Right lobe of liver (tissue), 6 donors: ENCODE measurements at regions not wholly inside any gene's neighbourhood (a gene's known extent, or its start where the extent isn't known, plus 50 kb on each side); places are given as distances from the start of the nearest gene placed in this dataset.

Source experiments
- ATAC-seq, 4 donors: fragments of 200-7000 bp; cut with Tn5 transposase; one replicate each; pipeline ENCODE4 v1.9.1; 2020; ENCODE audit warnings: mild to moderate bottlenecking in 4 of 4, moderate library complexity in 4 of 4
- DNase-seq, 3 donors: peaks; one replicate each; pipeline ENCODE4 v3.0.0-alpha.2; 2020
- H3K27ac ChIP-seq, 3 donors: fragments of 200-600 bp; one replicate each; pipeline ENCODE4 v1.8.0; 2022
- H3K27me3 ChIP-seq, 2 donors: fragments of 200-600 bp; one replicate each; pipeline ENCODE4 v1.8.0; 2022
- H3K36me3 ChIP-seq, 4 donors: fragments of 200-600 bp; sonication (generic) in 1 of 4; one replicate each; pipeline versions ENCODE4 v1.5.1 to v1.8.0; 2017 to 2022; ENCODE audit warnings: control low read depth in 1 of 4
- H3K4me1 ChIP-seq, 4 donors: fragments of 200-600 bp; sonication (generic) in 1 of 4; one replicate each; pipeline versions ENCODE4 v1.5.1 to v1.8.0; 2017 to 2022; ENCODE audit warnings: control low read depth in 1 of 4
- H3K4me3 ChIP-seq, 3 donors: fragments of 200-600 bp; one replicate each; pipeline ENCODE4 v1.8.0; 2022
- H3K9me3 ChIP-seq, 4 donors: fragments of 200-600 bp; sonication (generic) in 1 of 4; one replicate each; pipeline versions ENCODE4 v1.5.1 to v1.8.0; 2017 to 2022; ENCODE audit warnings: control low read depth in 1 of 4
- POLR2A ChIP-seq: fragments of 450-650 bp; IDR thresholded peaks from one replicate; pipeline ENCODE4 v1.6.1; 2017; ENCODE audit warnings: antibody characterized with exemption, mild to moderate bottlenecking
- WGBS: methylation state at CpG from one replicate; pipeline ENCODE4 v1.1.6; 2018; ENCODE audit warnings: low coverage, low lambda C conversion rate; ENCODE audit not compliant: insufficient coverage; ENCODE audit errors: missing lambda C conversion rate; 5-methylcytosine and 5-hydroxymethylcytosine counted together
- intact Hi-C, 2 donors: fragments of 100-400 bp; cut with DNase I; formaldehyde crosslinking; loops; one replicate each; pipeline versions ENCODE4 v1.11.2 to v1.14.1; 2022
- TF ChIP-seq, protein P1 (sequence below), 4 donors: fragments of 200-600 bp in 3 of 4; fragments of 450-650 bp in 1 of 4; IDR thresholded peaks; one replicate each; pipeline versions ENCODE4 v1.5.1 to v1.8.0; 2016 to 2022; ENCODE audit warnings: antibody characterized with exemption in 4 of 4, mild to moderate bottlenecking in 2 of 4
- donor health status: DM: no; HTN: yes; CAD: no.
- donor health status: DM: no; HTN: no; CAD: no.
- donor health status: DM: no; HTN: no; CAD: no.
- donor health status: DM: no; HTN: yes; CAD: no.
- donor health status: DM: no; HTN: yes; CAD: no.

DNA sequence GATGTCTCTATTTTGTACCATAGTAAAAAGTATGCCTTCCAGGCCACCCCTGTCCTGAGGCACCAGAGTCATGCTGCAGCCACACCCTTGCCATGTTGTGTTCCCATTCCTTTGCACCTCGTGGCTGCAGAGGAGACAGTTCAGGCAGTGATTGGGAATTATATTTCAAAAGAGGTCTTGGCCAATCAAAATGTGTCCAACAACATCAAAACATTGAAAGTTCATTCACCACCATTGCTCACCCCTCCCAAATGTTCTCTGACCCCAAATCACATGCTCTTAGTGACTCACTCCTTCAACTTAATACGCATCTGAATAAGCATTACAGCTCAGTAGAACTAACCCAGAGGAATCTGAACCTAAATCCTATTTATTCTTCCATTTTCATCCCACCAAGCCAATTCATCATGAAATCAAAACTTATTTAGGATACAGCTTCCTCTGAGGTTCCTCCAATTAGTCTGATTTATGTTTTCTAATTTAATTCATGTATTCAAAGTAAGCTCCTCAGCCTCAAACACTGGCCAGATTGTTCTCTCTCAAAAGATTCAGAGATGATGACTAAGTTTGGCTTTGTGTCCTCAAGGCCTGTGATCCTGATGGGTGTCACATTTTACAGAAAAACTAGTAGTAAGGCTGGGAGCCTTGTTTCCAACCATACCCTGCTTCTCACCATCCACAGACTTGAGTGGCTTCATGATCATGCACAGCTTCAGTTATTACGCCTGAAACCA lies 323.2 kb upstream of the INTU start:
- intact Hi-C loops: no loop called here
- TF ChIP-seq POLR2A: no peak
- TF ChIP-seq, protein P1, sequence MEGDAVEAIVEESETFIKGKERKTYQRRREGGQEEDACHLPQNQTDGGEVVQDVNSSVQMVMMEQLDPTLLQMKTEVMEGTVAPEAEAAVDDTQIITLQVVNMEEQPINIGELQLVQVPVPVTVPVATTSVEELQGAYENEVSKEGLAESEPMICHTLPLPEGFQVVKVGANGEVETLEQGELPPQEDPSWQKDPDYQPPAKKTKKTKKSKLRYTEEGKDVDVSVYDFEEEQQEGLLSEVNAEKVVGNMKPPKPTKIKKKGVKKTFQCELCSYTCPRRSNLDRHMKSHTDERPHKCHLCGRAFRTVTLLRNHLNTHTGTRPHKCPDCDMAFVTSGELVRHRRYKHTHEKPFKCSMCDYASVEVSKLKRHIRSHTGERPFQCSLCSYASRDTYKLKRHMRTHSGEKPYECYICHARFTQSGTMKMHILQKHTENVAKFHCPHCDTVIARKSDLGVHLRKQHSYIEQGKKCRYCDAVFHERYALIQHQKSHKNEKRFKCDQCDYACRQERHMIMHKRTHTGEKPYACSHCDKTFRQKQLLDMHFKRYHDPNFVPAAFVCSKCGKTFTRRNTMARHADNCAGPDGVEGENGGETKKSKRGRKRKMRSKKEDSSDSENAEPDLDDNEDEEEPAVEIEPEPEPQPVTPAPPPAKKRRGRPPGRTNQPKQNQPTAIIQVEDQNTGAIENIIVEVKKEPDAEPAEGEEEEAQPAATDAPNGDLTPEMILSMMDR (IDR thresholded peaks at IDR 0.05): no peak
- H3K9me3 ChIP-seq: no peaks in the 10 kb centered on the region
- ATAC-seq: no peak
- H3K27me3 ChIP-seq: no peaks in the 10 kb centered on the region
- no peak overlapping the region for H3K4me3 ChIP-seq
- no peaks in the 10 kb centered on the region for H3K4me1 ChIP-seq
- H3K27ac ChIP-seq: no peak overlapping the region
- H3K36me3 ChIP-seq: no peaks in the 10 kb centered on the region
- WGBS: 45% methylated on average over 3 of the region's 3 CpGs
- no peak for DNase-seq

DNA sequence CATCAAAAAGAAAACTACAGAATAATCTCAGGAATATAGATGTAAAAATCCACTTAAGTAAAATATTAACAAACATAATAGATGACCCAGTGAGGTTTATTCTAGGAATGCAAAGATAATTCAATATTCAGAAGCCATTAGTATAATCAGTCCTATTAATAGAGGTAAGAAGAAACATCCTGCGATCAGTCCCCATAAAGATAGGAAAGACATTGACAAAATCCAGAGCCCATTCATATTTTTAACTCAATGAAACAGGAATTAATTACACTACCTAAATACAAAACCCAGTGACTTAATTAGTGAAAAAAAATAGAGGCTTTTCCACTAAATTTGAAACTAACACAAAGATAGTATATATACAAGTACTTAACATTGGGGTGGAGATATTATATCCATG lies 321.4 kb upstream of the INTU start:
- no peak overlapping the region for H3K4me3 ChIP-seq
- no peak overlapping the region for H3K27ac ChIP-seq
- no peak for TF ChIP-seq POLR2A
- TF ChIP-seq, protein P1 (IDR thresholded peaks at IDR 0.05): no peak
- DNase-seq (no peak), ATAC-seq (no peak)
- no peaks in the 10 kb centered on the region for H3K27me3 ChIP-seq
- intact Hi-C loops: no loop called here
- 83% methylated on average over 1 of the region's 1 CpG for WGBS
- H3K36me3 ChIP-seq: no peaks in the 10 kb centered on the region
- no peaks in the 10 kb centered on the region for H3K4me1 ChIP-seq
- H3K9me3 ChIP-seq: no peaks in the 10 kb centered on the region

DNA sequence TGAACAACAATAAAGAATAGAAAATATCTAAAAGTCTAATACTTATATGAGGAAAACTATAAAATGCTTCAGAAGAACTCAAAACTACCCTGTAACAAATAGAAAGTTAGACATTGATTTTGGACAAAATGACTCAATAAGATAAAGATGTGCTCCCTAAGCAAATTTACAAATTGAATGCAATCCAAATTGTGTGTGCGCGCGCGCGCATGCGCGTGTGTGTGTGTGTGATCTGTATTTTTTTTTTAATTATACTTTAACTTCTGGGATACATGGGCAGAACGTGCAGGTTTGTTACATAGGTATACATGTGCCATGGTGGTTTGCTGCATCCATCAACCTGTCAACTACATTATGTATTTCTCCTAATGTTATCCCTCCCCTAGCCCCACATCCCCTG lies 320.8 kb upstream of the INTU start:
- DNase-seq (no peak), ATAC-seq (no peak)
- no peaks in the 10 kb centered on the region for H3K27me3 ChIP-seq
- no peaks in the 10 kb centered on the region for H3K36me3 ChIP-seq
- TF ChIP-seq, protein P1 (IDR thresholded peaks at IDR 0.05): no peak
- no peak for TF ChIP-seq POLR2A
- no peaks in the 10 kb centered on the region for H3K9me3 ChIP-seq
- H3K27ac ChIP-seq: no peak overlapping the region
- intact Hi-C loops: no loop called here
- no peak overlapping the region for H3K4me3 ChIP-seq
- WGBS: 64% methylated on average over 8 of the region's 8 CpGs
- no peaks in the 10 kb centered on the region for H3K4me1 ChIP-seq

DNA sequence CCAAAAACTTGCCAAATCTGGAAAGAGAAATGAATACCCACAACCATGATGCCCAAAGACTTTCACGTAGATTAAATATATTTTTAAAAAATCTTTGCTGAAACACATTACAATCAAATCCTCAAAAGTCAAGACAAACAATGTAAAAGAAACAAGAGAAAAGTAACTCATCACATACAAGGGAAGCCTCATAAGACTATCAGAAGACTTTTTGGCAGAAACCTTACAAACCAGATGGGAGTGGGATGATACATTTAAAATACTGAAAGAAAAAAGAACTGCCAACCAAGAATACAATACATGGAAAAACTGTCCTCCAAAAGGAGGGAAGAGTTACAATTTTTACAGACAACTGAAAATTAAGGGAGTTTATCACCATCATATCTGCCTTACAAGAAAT lies 319.0 kb upstream of the INTU start:
- DNase-seq (no peak), ATAC-seq (no peak)
- H3K27ac ChIP-seq: no peak overlapping the region
- no peaks in the 10 kb centered on the region for H3K4me1 ChIP-seq
- no peaks in the 10 kb centered on the region for H3K27me3 ChIP-seq
- no peak for TF ChIP-seq POLR2A
- H3K4me3 ChIP-seq: no peak overlapping the region
- intact Hi-C loops: no loop called here
- no peaks in the 10 kb centered on the region for H3K36me3 ChIP-seq
- 45% methylated on average over 1 of the region's 1 CpG for WGBS
- H3K9me3 ChIP-seq: no peaks in the 10 kb centered on the region

DNA sequence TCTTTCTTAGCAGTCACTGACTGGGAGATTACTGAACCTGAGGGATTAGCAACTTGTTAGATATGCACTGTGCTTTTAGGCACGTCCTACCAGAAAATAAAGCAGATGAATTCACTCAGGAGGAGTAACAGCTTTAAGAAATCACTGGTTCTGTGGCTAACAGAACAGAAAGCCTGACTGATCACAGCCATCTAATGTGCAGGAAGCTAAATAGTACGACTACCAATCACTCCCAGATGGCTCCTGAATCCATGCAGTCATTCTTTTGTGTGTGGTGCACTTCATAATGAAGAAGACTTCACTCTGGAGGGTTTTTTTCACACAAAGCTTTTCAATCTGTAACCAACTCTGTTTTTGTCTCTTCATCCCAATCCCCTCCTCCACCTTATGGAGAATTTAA lies 305.3 kb upstream of the INTU start:
- ATAC-seq (no peak), DNase-seq (no peak)

More for the DNA sequence above, 305.3 kb upstream of the INTU start:
- intact Hi-C loops: no loop called here
- Histone ChIP-seq H3K27ac (no peak overlapping the region), H3K36me3 (no peaks in the 10 kb centered on the region), H3K9me3 (no peaks in the 10 kb centered on the region), H3K4me3 (no peak overlapping the region), H3K27me3 (no peaks in the 10 kb centered on the region), H3K4me1 (no peaks in the 10 kb centered on the region)
- TF ChIP-seq POLR2A: no peak
- TF ChIP-seq, protein P1 (IDR thresholded peaks at IDR 0.05): no peak
- WGBS: 9% methylated on average over 2 of the region's 2 CpGs
